GM23338 (cell line): ENCODE measurements at regions not wholly inside any gene's neighbourhood (a gene's known extent, or its start where the extent isn't known, plus 50 kb on each side); places are given as distances from the start of the nearest gene placed in this dataset.

Experiments
- CREB1 ChIP-seq: fragments of 250-450 bp; sonication (Bioruptor Pico); IDR thresholded peaks from 2 replicates; pipeline ENCODE4 v1.5.0; 2020; ENCODE audit warnings: low read depth, mild to moderate bottlenecking, moderate library complexity
- CTCF ChIP-seq, 2 experiments: fragments of 200-600 bp in 1 of 2; sonication (generic) in 1 of 2; conservative IDR thresholded peaks; 2 replicates each; pipeline versions ENCODE4 v1.5.1 to v1.6.1; 2016 to 2017; ENCODE audit warnings: antibody characterized with exemption in 2 of 2, low read depth in 2 of 2, mild to moderate bottlenecking in 2 of 2, moderate library complexity in 1 of 2
- ETS1 ChIP-seq: IDR thresholded peaks from 2 replicates; pipeline ENCODE4 v1.6.1; 2016; ENCODE audit warnings: antibody characterized with exemption
- EZH2 ChIP-seq: fragments of 200-600 bp; sonication (generic); IDR thresholded peaks from one replicate; pipeline ENCODE4 v1.8.0; 2017; ENCODE audit warnings: antibody characterized with exemption, mild to moderate bottlenecking, low read depth; ENCODE audit not compliant: unreplicated experiment
- EZH2phosphoT487 ChIP-seq: fragments of 200-600 bp; sonication (generic); IDR thresholded peaks from one replicate; pipeline ENCODE4 v1.8.1; 2018; ENCODE audit warnings: antibody characterized with exemption; ENCODE audit not compliant: unreplicated experiment
- JUNB ChIP-seq: IDR thresholded peaks from one replicate; pipeline ENCODE4 v1.6.1; 2016; ENCODE audit warnings: antibody characterized with exemption; ENCODE audit not compliant: unreplicated experiment
- POLR2AphosphoS5 ChIP-seq: IDR thresholded peaks from 2 replicates; pipeline ENCODE4 v1.6.1; 2016; ENCODE audit warnings: antibody characterized with exemption, low read depth
- REST ChIP-seq: IDR thresholded peaks from one replicate; pipeline ENCODE4 v1.6.1; 2018; ENCODE audit warnings: antibody characterized with exemption; ENCODE audit not compliant: unreplicated experiment
- ZNF331 ChIP-seq: fragments of 250-450 bp; sonication (Bioruptor Pico); IDR thresholded peaks from 2 replicates; pipeline ENCODE4 v1.5.0; 2020; ENCODE audit warnings: low read depth, mild to moderate bottlenecking, moderate library complexity

GRCh38 chr2:220452561-220452960 lies 825.1 kb downstream of the SLC4A3 start:
- no peak for TF ChIP-seq CTCF (conservative IDR thresholded peaks at IDR 0.05; ENCODE audit: low read depth in 2 of 2)
- no peak for TF ChIP-seq REST
- no peak for TF ChIP-seq POLR2AphosphoS5
- no peak for TF ChIP-seq EZH2
- no peak for TF ChIP-seq EZH2phosphoT487
- TF ChIP-seq JUNB, result no peak
- TF ChIP-seq CREB1 (CRISPR knock-in tag), result no peak
- no peak for TF ChIP-seq ETS1
- TF ChIP-seq ZNF331 (CRISPR knock-in tag), result no peak
